ENCODE measurements at regions not wholly inside any gene's neighbourhood (a gene's known extent, or its start where the extent isn't known, plus 50 kb on each side); places are given as distances from the start of the nearest gene placed in this dataset.

DNA sequence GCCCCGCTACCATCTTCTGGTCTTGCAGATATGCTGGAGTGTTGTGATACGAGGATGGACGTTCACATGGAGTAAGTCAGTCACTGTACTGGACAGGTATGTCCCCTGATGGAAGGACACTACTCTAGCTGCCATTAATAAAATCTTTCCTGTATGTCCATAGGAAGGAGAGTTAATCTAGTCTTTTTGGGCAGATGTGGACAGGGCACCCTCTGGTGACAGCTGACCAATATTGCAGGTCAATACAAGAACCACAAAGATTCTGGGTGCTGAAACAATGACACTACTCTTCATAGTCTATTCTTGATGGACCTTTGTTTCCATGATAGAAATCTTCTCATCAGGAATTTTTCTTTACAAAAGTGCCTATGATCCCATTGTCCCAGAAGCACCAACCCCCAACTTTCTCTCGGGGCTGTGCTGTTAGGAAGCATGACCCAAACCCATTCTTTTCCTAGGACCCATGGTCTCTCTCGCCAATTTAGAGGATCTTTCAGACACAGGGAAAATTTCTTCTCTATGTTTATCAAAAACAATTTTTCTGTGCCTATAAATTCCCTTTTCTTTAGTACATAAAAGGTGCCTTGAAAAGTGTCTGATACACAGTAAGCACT is 376.9 kb downstream of the DTWD2 start:
- Histone ChIP-seq H3K9me3 (ENCODE audit: control insufficient read depth in 4 of 4, insufficient read depth in 3 of 4, low read length in 3 of 4) (no peaks in the 10 kb centered on the region), H3K27me3 (ENCODE audit: control insufficient read depth in 3 of 3, insufficient read depth in 3 of 3, low read length in 2 of 3) (peaks cover 0 to 2% (median 0%) of the 10 kb centered on the region in 3 donors), H3K4me3 (no peak overlapping the region), H3K4me1 (ENCODE audit: control insufficient read depth in 5 of 5, insufficient read depth in 5 of 5, low read length in 5 of 5) (peaks cover 0 to 21% (median 0%) of the 10 kb centered on the region in 5 donors), H3K36me3 (ENCODE audit: control insufficient read depth in 4 of 4, insufficient read depth in 4 of 4, low read length in 4 of 4) (no peaks in the 10 kb centered on the region), H3K9ac (ENCODE audit: insufficient read depth in 1 of 2, low read length in 2 of 2) (no peak overlapping the region), H3K27ac (ENCODE audit: low read depth in 1 of 2, low read length in 1 of 2) (no peak overlapping the region)
- 92% methylated on average over 5 of the region's 5 CpGs for WGBS, 2 donors
- DNase-seq (peak in 1 of 3 donors; percentile 33), ATAC-seq (ENCODE audit: insufficient read depth, low FRiP score) (no peak)
- TF ChIP-seq, protein P1, sequence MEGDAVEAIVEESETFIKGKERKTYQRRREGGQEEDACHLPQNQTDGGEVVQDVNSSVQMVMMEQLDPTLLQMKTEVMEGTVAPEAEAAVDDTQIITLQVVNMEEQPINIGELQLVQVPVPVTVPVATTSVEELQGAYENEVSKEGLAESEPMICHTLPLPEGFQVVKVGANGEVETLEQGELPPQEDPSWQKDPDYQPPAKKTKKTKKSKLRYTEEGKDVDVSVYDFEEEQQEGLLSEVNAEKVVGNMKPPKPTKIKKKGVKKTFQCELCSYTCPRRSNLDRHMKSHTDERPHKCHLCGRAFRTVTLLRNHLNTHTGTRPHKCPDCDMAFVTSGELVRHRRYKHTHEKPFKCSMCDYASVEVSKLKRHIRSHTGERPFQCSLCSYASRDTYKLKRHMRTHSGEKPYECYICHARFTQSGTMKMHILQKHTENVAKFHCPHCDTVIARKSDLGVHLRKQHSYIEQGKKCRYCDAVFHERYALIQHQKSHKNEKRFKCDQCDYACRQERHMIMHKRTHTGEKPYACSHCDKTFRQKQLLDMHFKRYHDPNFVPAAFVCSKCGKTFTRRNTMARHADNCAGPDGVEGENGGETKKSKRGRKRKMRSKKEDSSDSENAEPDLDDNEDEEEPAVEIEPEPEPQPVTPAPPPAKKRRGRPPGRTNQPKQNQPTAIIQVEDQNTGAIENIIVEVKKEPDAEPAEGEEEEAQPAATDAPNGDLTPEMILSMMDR (IDR thresholded peaks at IDR 0.05; ENCODE audit: control extremely low read depth, extremely low read depth): no peak

DNA sequence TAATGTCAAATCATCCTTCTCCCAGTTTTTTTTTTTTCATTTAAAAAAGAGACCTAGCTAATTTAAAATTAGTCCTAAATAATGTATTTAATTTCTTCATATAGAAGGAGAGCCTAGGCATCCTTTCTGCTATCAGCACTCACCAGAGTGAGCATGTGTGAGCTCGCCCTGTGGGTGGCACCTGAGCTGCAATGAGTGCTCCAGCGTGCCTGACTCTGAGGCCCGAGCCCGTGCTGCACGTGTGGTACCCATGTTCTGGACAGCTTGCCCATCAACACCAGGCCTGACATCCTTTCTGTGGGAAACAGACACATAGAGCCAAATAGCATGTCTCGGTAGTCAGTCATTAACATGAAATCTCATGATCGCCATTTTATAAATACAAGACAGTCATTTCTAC is 381.4 kb downstream of the DTWD2 start:
- WGBS, 2 donors: 77 to 88% methylated on average over 7 of the region's 7 CpGs
- ATAC-seq (ENCODE audit: insufficient read depth, low FRiP score): no peak

DNA sequence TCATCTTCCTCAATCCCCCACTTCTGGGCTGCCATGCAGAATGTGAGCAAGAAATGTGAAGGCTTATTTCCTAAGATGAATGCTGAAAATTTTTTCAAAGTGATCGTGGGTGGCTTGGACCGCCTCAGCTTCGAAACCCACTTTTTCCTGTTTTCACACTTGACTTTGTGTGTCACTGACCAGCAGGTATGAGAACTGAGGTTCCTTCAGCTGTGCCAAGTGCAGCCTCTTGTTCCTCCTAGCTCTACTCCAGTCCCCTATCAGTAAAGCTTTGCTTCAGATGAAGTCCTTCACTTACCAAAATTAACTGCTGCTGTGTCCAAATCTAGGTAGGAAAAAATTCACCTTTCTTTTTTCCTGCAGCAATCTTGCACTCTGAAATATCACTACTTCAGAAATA is 382.6 kb downstream of the DTWD2 start:
- ATAC-seq (ENCODE audit: insufficient read depth, low FRiP score) (no peak), DNase-seq (no peak)
- H3K36me3 ChIP-seq (ENCODE audit: control insufficient read depth in 4 of 4, insufficient read depth in 4 of 4, low read length in 4 of 4): no peaks in the 10 kb centered on the region
- H3K27me3 ChIP-seq (ENCODE audit: control insufficient read depth in 3 of 3, insufficient read depth in 3 of 3, low read length in 2 of 3): no peaks in the 10 kb centered on the region
- TF ChIP-seq, protein P1 (IDR thresholded peaks at IDR 0.05; ENCODE audit: control extremely low read depth, extremely low read depth): no peak
- H3K4me3 ChIP-seq: no peak overlapping the region
- WGBS, 2 donors: 60 to 72% methylated on average over 3 of the region's 3 CpGs
- no peak overlapping the region for H3K9ac ChIP-seq (ENCODE audit: insufficient read depth in 1 of 2, low read length in 2 of 2)
- no peak overlapping the region for H3K27ac ChIP-seq (ENCODE audit: low read depth in 1 of 2, low read length in 1 of 2)
- H3K4me1 ChIP-seq (ENCODE audit: control insufficient read depth in 5 of 5, insufficient read depth in 5 of 5, low read length in 5 of 5): no peaks in the 10 kb centered on the region
- no peaks in the 10 kb centered on the region for H3K9me3 ChIP-seq (ENCODE audit: control insufficient read depth in 4 of 4, insufficient read depth in 3 of 4, low read length in 3 of 4)

More for the DNA sequence above, 381.4 kb downstream of the DTWD2 start:
- no peaks in the 10 kb centered on the region for H3K27me3 ChIP-seq (ENCODE audit: control insufficient read depth in 3 of 3, insufficient read depth in 3 of 3, low read length in 2 of 3)
- H3K9me3 ChIP-seq (ENCODE audit: control insufficient read depth in 4 of 4, insufficient read depth in 3 of 4, low read length in 3 of 4): no peaks in the 10 kb centered on the region
- no peaks in the 10 kb centered on the region for H3K36me3 ChIP-seq (ENCODE audit: control insufficient read depth in 4 of 4, insufficient read depth in 4 of 4, low read length in 4 of 4)
- TF ChIP-seq, protein P1 (IDR thresholded peaks at IDR 0.05; ENCODE audit: control extremely low read depth, extremely low read depth): no peak
- H3K9ac ChIP-seq (ENCODE audit: insufficient read depth in 1 of 2, low read length in 2 of 2): no peak overlapping the region
- no peak overlapping the region for H3K27ac ChIP-seq (ENCODE audit: low read depth in 1 of 2, low read length in 1 of 2)
- H3K4me1 ChIP-seq (ENCODE audit: control insufficient read depth in 5 of 5, insufficient read depth in 5 of 5, low read length in 5 of 5): no peaks in the 10 kb centered on the region
- no peak overlapping the region for H3K4me3 ChIP-seq
- no peak for DNase-seq

DNA sequence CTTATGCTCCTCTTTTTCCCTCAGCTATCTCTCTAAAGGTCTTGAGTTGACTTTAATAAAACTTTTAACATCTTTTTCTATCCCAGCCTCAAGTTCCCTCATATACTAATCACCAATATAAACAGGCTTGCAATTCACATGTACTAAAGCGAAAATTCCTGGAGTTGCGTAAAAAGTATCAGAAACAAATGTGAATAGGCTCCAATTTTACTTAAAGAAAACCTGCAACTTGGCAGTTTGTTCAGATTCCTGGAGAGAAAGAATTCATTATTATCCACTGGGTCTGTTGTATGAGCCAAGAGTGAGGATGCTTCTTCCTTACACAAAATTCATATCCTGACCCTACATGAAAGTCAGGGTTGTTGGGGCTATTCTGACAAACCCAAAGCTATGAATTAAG is 384.2 kb downstream of the DTWD2 start:
- Histone ChIP-seq H3K36me3 (ENCODE audit: control insufficient read depth in 4 of 4, insufficient read depth in 4 of 4, low read length in 4 of 4) (no peaks in the 10 kb centered on the region), H3K4me3 (no peak overlapping the region), H3K9ac (ENCODE audit: insufficient read depth in 1 of 2, low read length in 2 of 2) (no peak overlapping the region), H3K4me1 (ENCODE audit: control insufficient read depth in 5 of 5, insufficient read depth in 5 of 5, low read length in 5 of 5) (no peaks in the 10 kb centered on the region), H3K27ac (ENCODE audit: low read depth in 1 of 2, low read length in 1 of 2) (no peak overlapping the region), H3K27me3 (ENCODE audit: control insufficient read depth in 3 of 3, insufficient read depth in 3 of 3, low read length in 2 of 3) (no peaks in the 10 kb centered on the region), H3K9me3 (ENCODE audit: control insufficient read depth in 4 of 4, insufficient read depth in 3 of 4, low read length in 3 of 4) (peaks cover 0 to 2% (median 0%) of the 10 kb centered on the region in 4 donors)
- TF ChIP-seq, protein P1 (IDR thresholded peaks at IDR 0.05; ENCODE audit: control extremely low read depth, extremely low read depth): no peak
- ATAC-seq (ENCODE audit: insufficient read depth, low FRiP score): no peak
- WGBS, 2 donors: 47 to 85% methylated on average over 2 of the region's 2 CpGs
- DNase-seq: no peak
